Brain microvascular endothelial cell (primary cell): ENCODE measurements at regions not wholly inside any gene's neighbourhood (a gene's known extent, or its start where the extent isn't known, plus 50 kb on each side); places are given as distances from the start of the nearest gene placed in this dataset.
A peak's percentile ranks its signal among the peaks of the same experiment; 100 is the strongest.

Experiments used
- DNase-seq: peaks from one replicate; pipeline ENCODE4 v3.0.0-alpha.2; 2020
- H3K27ac ChIP-seq: fragments of 250-450 bp; sonication (Bioruptor Pico); 2 replicates; pipeline ENCODE4 v1.5.1; 2020; ENCODE audit warnings: mild to moderate bottlenecking, moderate library complexity
- H3K27me3 ChIP-seq: fragments of 250-450 bp; sonication (Bioruptor Pico); replicated peaks from 2 replicates; pipeline ENCODE4 v1.5.1; 2020; ENCODE audit warnings: mild to moderate bottlenecking
- H3K36me3 ChIP-seq: fragments of 250-450 bp; sonication (Bioruptor Pico); replicated peaks from 2 replicates; pipeline ENCODE4 v1.5.1; 2020; ENCODE audit warnings: mild to moderate bottlenecking
- H3K4me3 ChIP-seq: 2 replicates; pipeline ENCODE4 v1.5.1; 2011; ENCODE audit warnings: low read depth, mild to moderate bottlenecking, control low read depth, low read length, moderate library complexity
- CTCF ChIP-seq: IDR thresholded peaks from 2 replicates; pipeline ENCODE4 v1.5.1; 2011; ENCODE audit warnings: low read depth, mild to moderate bottlenecking, moderate library complexity, low read length, control low read depth, inconsistent platforms; ENCODE audit errors: missing control alignments
- in situ Hi-C: cut with HindIII; loops from 2 replicates; pipeline ENCODE4 v1.10.0; 2017; ENCODE audit warnings: low sequenced_read_pairs, low pct_ligation_motif_present

GRCh38 chr2:9144617-9145016, 62.0 kb upstream of the ASAP2 start:
- in situ Hi-C loops = no loop called here
- Histone ChIP-seq H3K36me3 (no peaks in the 10 kb centered on the region), H3K27ac (no peak overlapping the region), H3K4me3 (no peak overlapping the region), H3K27me3 (no peaks in the 10 kb centered on the region)
- DNase-seq = no peak
- TF ChIP-seq CTCF = no peak

GRCh38 chr2:9144046-9144445, 62.6 kb upstream of the ASAP2 start:
- no peak for DNase-seq
- Histone ChIP-seq H3K36me3 (no peaks in the 10 kb centered on the region), H3K27ac (no peak overlapping the region), H3K27me3 (no peaks in the 10 kb centered on the region), H3K4me3 (no peak overlapping the region)
- no peak for TF ChIP-seq CTCF
- in situ Hi-C loops = no loop called here

GRCh38 chr2:9143264-9143815, 63.3 kb upstream of the ASAP2 start:
- DNase-seq = no peak
- peak overlapping the region; percentile 48 for H3K27ac ChIP-seq
- H3K4me3 ChIP-seq = no peak overlapping the region
- TF ChIP-seq CTCF = no peak
- in situ Hi-C loops = no loop called here
- no peaks in the 10 kb centered on the region for H3K27me3 ChIP-seq
- H3K36me3 ChIP-seq = no peaks in the 10 kb centered on the region

- H3K36me3 ChIP-seq = no peaks in the 10 kb centered on the region
- peak; percentile 85 for DNase-seq
- peak overlapping the region; percentile 29 for H3K4me3 ChIP-seq
- peak overlapping the region; percentile 48 for H3K27ac ChIP-seq
- in situ Hi-C loops = no loop called here
- TF ChIP-seq CTCF = peak; percentile 97
- H3K27me3 ChIP-seq = no peaks in the 10 kb centered on the region
These were observed 63.9 kb upstream of the ASAP2 start for GRCh38 chr2:9142551-9143263.

GRCh38 chr2:9141706-9142460, 64.7 kb upstream of the ASAP2 start:
- no peaks in the 10 kb centered on the region for H3K36me3 ChIP-seq
- DNase-seq = no peak
- no peak overlapping the region for H3K27ac ChIP-seq
- in situ Hi-C loops = no loop called here
- H3K4me3 ChIP-seq = no peak overlapping the region
- H3K27me3 ChIP-seq = no peaks in the 10 kb centered on the region
- TF ChIP-seq CTCF = no peak
